ENCODE measurements at regions not wholly inside any gene's neighbourhood (a gene's known extent, or its start where the extent isn't known, plus 50 kb on each side); places are given as distances from the start of the nearest gene placed in this dataset.
"Not testable (repeated sequence)": the region's sequence is repeated elsewhere in the genome, so short reads cannot be mapped to it uniquely, and the experiment has no call there.

DNA sequence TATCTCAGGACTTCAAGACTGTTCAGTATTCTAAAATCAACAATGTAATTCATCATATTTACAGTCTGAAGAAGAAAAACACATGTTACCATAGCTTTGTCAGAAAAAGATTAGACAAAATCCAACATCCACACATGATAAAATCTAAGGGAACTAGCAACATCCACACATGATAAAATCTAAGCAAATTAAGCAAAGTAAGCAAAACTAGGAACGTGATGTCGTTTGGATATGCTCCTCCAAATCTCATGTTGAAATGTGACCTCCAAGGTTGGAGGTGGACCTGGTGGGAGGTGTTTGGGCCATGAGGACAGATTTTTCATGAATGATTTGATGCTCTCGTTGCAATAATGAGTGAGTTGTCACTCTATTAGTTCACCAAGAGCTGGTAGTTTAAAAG is 717.3 kb upstream of the HS6ST1 start:
- Histone ChIP-seq H3K4me2 (ENCODE audit: low read depth, low read length) (no peak overlapping the region), H3K4me3 (ENCODE audit: low read length) (no peak overlapping the region), H2AFZ (ENCODE audit: low read length) (no peak overlapping the region), H4K20me1 (ENCODE audit: insufficient read depth, low read length) (no peaks in the 10 kb centered on the region), H3K9ac (ENCODE audit: low read length) (no peak overlapping the region), H3K27me3 (replicated peaks; ENCODE audit: insufficient read depth, low read length) (no peaks in the 10 kb centered on the region), H3K9me2 (replicated peaks; ENCODE audit: insufficient read depth, low read length) (no peaks in the 10 kb centered on the region), H3K4me1 (ENCODE audit: low read length) (no peaks in the 10 kb centered on the region), H3F3A (ENCODE audit: insufficient read depth, low read length) (no peaks in the 10 kb centered on the region), H3K27ac (ENCODE audit: low read length) (no peak overlapping the region), H3K79me2 (ENCODE audit: low read length) (no peaks in the 10 kb centered on the region), H3K36me3 (replicated peaks; ENCODE audit: insufficient read depth, low read length) (no peaks in the 10 kb centered on the region), H3K9me3 (replicated peaks; ENCODE audit: insufficient read depth, low read length) (no peaks in the 10 kb centered on the region)
- no peak for TF ChIP-seq EZH2phosphoT487 (IDR thresholded peaks at IDR 0.05; ENCODE audit: low read length)
- no peak for TF ChIP-seq EZH2 (optimal IDR thresholded peaks at IDR 0.05; ENCODE audit: low read depth, low read length)
- TF ChIP-seq, protein P1, sequence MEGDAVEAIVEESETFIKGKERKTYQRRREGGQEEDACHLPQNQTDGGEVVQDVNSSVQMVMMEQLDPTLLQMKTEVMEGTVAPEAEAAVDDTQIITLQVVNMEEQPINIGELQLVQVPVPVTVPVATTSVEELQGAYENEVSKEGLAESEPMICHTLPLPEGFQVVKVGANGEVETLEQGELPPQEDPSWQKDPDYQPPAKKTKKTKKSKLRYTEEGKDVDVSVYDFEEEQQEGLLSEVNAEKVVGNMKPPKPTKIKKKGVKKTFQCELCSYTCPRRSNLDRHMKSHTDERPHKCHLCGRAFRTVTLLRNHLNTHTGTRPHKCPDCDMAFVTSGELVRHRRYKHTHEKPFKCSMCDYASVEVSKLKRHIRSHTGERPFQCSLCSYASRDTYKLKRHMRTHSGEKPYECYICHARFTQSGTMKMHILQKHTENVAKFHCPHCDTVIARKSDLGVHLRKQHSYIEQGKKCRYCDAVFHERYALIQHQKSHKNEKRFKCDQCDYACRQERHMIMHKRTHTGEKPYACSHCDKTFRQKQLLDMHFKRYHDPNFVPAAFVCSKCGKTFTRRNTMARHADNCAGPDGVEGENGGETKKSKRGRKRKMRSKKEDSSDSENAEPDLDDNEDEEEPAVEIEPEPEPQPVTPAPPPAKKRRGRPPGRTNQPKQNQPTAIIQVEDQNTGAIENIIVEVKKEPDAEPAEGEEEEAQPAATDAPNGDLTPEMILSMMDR (IDR thresholded peaks at IDR 0.05; ENCODE audit: low read length), result no peak
- DNase-seq, result no peak

DNA sequence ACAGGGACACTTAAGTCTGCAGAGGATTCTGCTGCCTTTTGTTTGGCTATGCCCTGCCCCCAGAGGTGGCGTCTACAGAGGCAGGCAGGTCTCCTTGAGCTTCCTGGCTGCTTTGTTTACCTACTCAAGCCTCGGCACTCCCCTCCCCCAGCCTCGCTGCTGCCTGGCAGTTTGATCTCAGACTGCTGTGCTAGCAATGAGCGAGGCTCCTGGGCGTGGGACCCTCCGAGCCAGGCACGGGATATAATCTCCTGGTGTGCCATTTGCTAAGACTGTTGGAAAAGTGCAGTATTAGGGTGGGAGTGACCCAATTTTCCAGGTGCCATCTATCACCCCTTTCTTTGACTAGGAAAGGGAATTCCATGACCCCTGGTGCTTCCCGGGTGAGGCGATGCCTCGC is 725.0 kb upstream of the HS6ST1 start:
- DNase-seq; H3K9me2 ChIP-seq (replicated peaks; ENCODE audit: insufficient read depth, low read length); H3K79me2 ChIP-seq (ENCODE audit: low read length); H3K4me1 ChIP-seq (ENCODE audit: low read length); H3K27me3 ChIP-seq (replicated peaks; ENCODE audit: insufficient read depth, low read length); H3K27ac ChIP-seq (ENCODE audit: low read length); H4K20me1 ChIP-seq (ENCODE audit: insufficient read depth, low read length); H3K4me3 ChIP-seq (ENCODE audit: low read length); H3F3A ChIP-seq (ENCODE audit: insufficient read depth, low read length); H3K36me3 ChIP-seq (replicated peaks; ENCODE audit: insufficient read depth, low read length); H3K9ac ChIP-seq (ENCODE audit: low read length); H3K4me2 ChIP-seq (ENCODE audit: low read depth, low read length); H2AFZ ChIP-seq (ENCODE audit: low read length); H3K9me3 ChIP-seq (replicated peaks; ENCODE audit: insufficient read depth, low read length): not testable (repeated sequence)

DNA sequence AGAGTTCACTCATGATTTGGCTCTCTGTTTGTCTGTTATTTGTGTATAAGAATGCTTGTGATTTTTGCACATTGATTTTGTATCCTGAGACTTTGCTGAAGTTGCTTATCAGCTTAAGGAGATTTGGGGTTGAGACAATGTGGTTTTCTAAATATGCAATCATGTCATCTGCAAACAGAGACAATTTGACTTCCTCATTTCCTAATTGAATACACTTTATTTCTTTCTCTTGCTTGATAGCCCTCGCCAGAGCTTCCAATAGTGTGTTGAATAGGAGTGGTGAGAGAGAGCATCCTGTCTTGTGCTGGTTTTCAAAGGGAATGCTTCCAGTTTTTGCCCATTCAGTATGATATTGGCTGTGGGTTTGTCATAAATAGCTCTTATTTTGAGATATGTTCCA is 727.8 kb upstream of the HS6ST1 start:
- not testable (repeated sequence) for H3K9me3 ChIP-seq (replicated peaks; ENCODE audit: insufficient read depth, low read length); H3K27me3 ChIP-seq (replicated peaks; ENCODE audit: insufficient read depth, low read length); DNase-seq; H3K4me2 ChIP-seq (ENCODE audit: low read depth, low read length); H3K27ac ChIP-seq (ENCODE audit: low read length); H3K9ac ChIP-seq (ENCODE audit: low read length); H3K4me3 ChIP-seq (ENCODE audit: low read length); H3K9me2 ChIP-seq (replicated peaks; ENCODE audit: insufficient read depth, low read length); H3K36me3 ChIP-seq (replicated peaks; ENCODE audit: insufficient read depth, low read length); H4K20me1 ChIP-seq (ENCODE audit: insufficient read depth, low read length); H3F3A ChIP-seq (ENCODE audit: insufficient read depth, low read length); H3K4me1 ChIP-seq (ENCODE audit: low read length); H3K79me2 ChIP-seq (ENCODE audit: low read length); H2AFZ ChIP-seq (ENCODE audit: low read length)

DNA sequence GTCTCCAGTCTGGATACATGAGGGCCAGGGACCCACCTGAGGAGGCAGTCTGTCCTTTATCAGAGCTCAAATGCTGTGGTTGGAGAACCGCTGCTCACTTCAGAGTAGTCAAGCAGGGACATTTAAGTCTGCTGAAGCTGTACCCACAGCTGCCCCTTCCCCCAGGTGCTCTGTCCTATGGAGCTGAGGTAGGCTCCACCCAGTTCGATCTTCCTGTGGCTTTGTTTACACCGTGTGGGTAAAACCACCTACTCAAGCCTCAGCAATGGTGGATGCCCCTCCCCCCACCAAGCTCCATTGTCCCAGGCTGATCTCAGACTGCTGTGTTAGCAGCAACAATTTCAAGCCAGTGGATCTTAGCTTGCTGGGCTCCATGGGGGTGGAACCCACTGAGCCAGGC is 731.4 kb upstream of the HS6ST1 start:
- Histone ChIP-seq H3K27ac (ENCODE audit: low read length) (no peak overlapping the region), H3K36me3 (replicated peaks; ENCODE audit: insufficient read depth, low read length) (no peaks in the 10 kb centered on the region), H3K79me2 (ENCODE audit: low read length) (no peaks in the 10 kb centered on the region), H3K27me3 (replicated peaks; ENCODE audit: insufficient read depth, low read length) (no peaks in the 10 kb centered on the region), H3K9me3 (replicated peaks; ENCODE audit: insufficient read depth, low read length) (no peaks in the 10 kb centered on the region), H3K4me3 (ENCODE audit: low read length) (no peak overlapping the region), H3K9ac (ENCODE audit: low read length) (no peak overlapping the region), H4K20me1 (ENCODE audit: insufficient read depth, low read length) (no peaks in the 10 kb centered on the region), H3F3A (ENCODE audit: insufficient read depth, low read length) (no peaks in the 10 kb centered on the region), H3K4me2 (ENCODE audit: low read depth, low read length) (no peak overlapping the region), H3K9me2 (replicated peaks; ENCODE audit: insufficient read depth, low read length) (no peaks in the 10 kb centered on the region), H3K4me1 (ENCODE audit: low read length) (no peaks in the 10 kb centered on the region), H2AFZ (ENCODE audit: low read length) (no peak overlapping the region)
- TF ChIP-seq, protein P1 (IDR thresholded peaks at IDR 0.05; ENCODE audit: low read length), result no peak
- TF ChIP-seq EZH2phosphoT487 (IDR thresholded peaks at IDR 0.05; ENCODE audit: low read length) (no peak), EZH2 (optimal IDR thresholded peaks at IDR 0.05; ENCODE audit: low read depth, low read length) (no peak)
- peak; percentile 73 for DNase-seq
